HEK293T (cell line): ENCODE measurements at regions not wholly inside any gene's neighbourhood (a gene's known extent, or its start where the extent isn't known, plus 50 kb on each side); places are given as distances from the start of the nearest gene placed in this dataset.

ENCODE experiments used
- BHLHE40 ChIP-seq: fragments of 450-650 bp; IDR thresholded peaks from 2 replicates; pipeline ENCODE4 v1.6.1; 2016; ENCODE audit warnings: mild to moderate bottlenecking, moderate library complexity, borderline replicate concordance
- FOXA1 ChIP-seq: fragments of 450-650 bp; IDR thresholded peaks from 2 replicates; pipeline ENCODE4 v1.6.1; 2016; ENCODE audit warnings: mild to moderate bottlenecking
- FOXM1 ChIP-seq: fragments of 450-650 bp; IDR thresholded peaks from 2 replicates; pipeline ENCODE4 v1.6.1; 2017; ENCODE audit warnings: mild to moderate bottlenecking, borderline replicate concordance
- HDGF ChIP-seq: fragments of 450-650 bp; IDR thresholded peaks from 2 replicates; pipeline ENCODE4 v1.6.1; 2017; ENCODE audit warnings: antibody characterized with exemption, borderline replicate concordance
- SP1 ChIP-seq: fragments of 450-650 bp; IDR thresholded peaks from 2 replicates; pipeline ENCODE4 v1.6.1; 2017
- ZNF384 ChIP-seq: fragments of 450-650 bp; IDR thresholded peaks from 2 replicates; pipeline ENCODE4 v1.6.1; 2016
- TF ChIP-seq, protein P1 (sequence below): fragments of 450-650 bp; IDR thresholded peaks from 2 replicates; pipeline ENCODE4 v1.6.1; 2016

DNA sequence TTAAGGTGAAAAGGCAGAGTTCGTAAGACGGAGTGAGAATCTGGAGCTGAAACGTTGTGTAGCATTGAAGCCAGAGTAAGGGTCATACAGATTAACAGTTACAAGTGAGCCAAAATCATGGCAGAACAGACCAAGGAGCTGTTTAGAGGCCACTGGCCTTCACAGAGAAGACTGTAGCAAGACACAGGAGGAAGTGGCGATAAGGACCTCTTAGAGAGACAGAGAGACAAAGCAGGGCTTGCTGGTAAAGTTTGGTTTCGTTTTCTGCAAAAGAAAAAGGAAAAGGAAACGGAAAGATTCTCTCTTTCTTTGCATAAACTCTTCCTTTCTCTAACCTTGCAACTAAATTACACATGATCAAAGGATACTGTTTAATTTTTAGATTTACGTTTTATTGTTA lies 83.0 kb downstream of the AASDHPPT start:
- TF ChIP-seq HDGF (no peak), BHLHE40 (no peak), FOXM1 (no peak), SP1 (no peak), FOXA1 (no peak), ZNF384 (no peak)
- TF ChIP-seq, protein P1, sequence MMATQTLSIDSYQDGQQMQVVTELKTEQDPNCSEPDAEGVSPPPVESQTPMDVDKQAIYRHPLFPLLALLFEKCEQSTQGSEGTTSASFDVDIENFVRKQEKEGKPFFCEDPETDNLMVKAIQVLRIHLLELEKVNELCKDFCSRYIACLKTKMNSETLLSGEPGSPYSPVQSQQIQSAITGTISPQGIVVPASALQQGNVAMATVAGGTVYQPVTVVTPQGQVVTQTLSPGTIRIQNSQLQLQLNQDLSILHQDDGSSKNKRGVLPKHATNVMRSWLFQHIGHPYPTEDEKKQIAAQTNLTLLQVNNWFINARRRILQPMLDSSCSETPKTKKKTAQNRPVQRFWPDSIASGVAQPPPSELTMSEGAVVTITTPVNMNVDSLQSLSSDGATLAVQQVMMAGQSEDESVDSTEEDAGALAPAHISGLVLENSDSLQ = no peak
